ENCODE measurements at regions not wholly inside any gene's neighbourhood (a gene's known extent, or its start where the extent isn't known, plus 50 kb on each side); places are given as distances from the start of the nearest gene placed in this dataset.
"Not testable (repeated sequence)": the region's sequence is repeated elsewhere in the genome, so short reads cannot be mapped to it uniquely, and the experiment has no call there.

GRCh38 chr2:138306626-138307025 is 194.9 kb upstream of the SPOPL start:
- DNase-seq (ENCODE audit: low spot score in 2 of 2) = no peak
- Mint-ChIP-seq H3K9me3 (peaks cover 16% of the 10 kb centered on the region), H3K36me3 (no peaks in the 10 kb centered on the region), H3K27ac (no peak overlapping the region), H3K4me3 (no peak overlapping the region), H3K4me1 (no peaks in the 10 kb centered on the region)
- no peak for ATAC-seq

GRCh38 chr2:138307099-138307498 is 194.5 kb upstream of the SPOPL start:
- Mint-ChIP-seq H3K4me3 (no peak overlapping the region), H3K36me3 (no peaks in the 10 kb centered on the region), H3K4me1 (no peaks in the 10 kb centered on the region), H3K27ac (no peak overlapping the region), H3K9me3 (peaks cover 16% of the 10 kb centered on the region)
- DNase-seq (ENCODE audit: low spot score in 2 of 2) (no peak), ATAC-seq (no peak)

GRCh38 chr2:138309760-138310159 is 191.8 kb upstream of the SPOPL start:
- Mint-ChIP-seq H3K9me3 (peaks cover 20% of the 10 kb centered on the region), H3K4me1 (no peaks in the 10 kb centered on the region), H3K4me3 (no peak overlapping the region), H3K36me3 (no peaks in the 10 kb centered on the region), H3K27ac (no peak overlapping the region)
- ATAC-seq (no peak), DNase-seq (ENCODE audit: low spot score in 2 of 2) (no peak)

- no peak for DNase-seq (ENCODE audit: low spot score in 2 of 2)
- H3K4me3 Mint-ChIP-seq = no peak overlapping the region
- H3K4me1 Mint-ChIP-seq = no peaks in the 10 kb centered on the region
- peaks cover 15% of the 10 kb centered on the region for H3K9me3 Mint-ChIP-seq
- ATAC-seq = no peak
- H3K27ac Mint-ChIP-seq = no peak overlapping the region
- H3K36me3 Mint-ChIP-seq = no peaks in the 10 kb centered on the region
Observed at GRCh38 chr2:138312061-138312460, 189.5 kb upstream of the SPOPL start.

- not testable (repeated sequence) for H3K9me3 Mint-ChIP-seq; H3K36me3 Mint-ChIP-seq; H3K4me1 Mint-ChIP-seq; DNase-seq (ENCODE audit: low spot score in 2 of 2); H3K27ac Mint-ChIP-seq; H3K4me3 Mint-ChIP-seq; ATAC-seq
Observed at GRCh38 chr2:138315619-138316018, 186.0 kb upstream of the SPOPL start.

GRCh38 chr2:138319616-138320015 is 182.0 kb upstream of the SPOPL start:
- DNase-seq (ENCODE audit: low spot score in 2 of 2) (no peak), ATAC-seq (no peak)
- Mint-ChIP-seq H3K9me3 (no peaks in the 10 kb centered on the region), H3K4me3 (no peak overlapping the region), H3K4me1 (no peaks in the 10 kb centered on the region), H3K27ac (no peak overlapping the region), H3K36me3 (no peaks in the 10 kb centered on the region)

GRCh38 chr2:138321458-138321857 is 180.1 kb upstream of the SPOPL start:
- H3K4me3 Mint-ChIP-seq = no peak overlapping the region
- H3K36me3 Mint-ChIP-seq = no peaks in the 10 kb centered on the region
- DNase-seq (ENCODE audit: low spot score in 2 of 2) (no peak), ATAC-seq (no peak)
- H3K4me1 Mint-ChIP-seq = no peaks in the 10 kb centered on the region
- no peak overlapping the region for H3K27ac Mint-ChIP-seq
- peaks cover 5% of the 10 kb centered on the region for H3K9me3 Mint-ChIP-seq

- Mint-ChIP-seq H3K4me1 (no peaks in the 10 kb centered on the region), H3K9me3 (peaks cover 5% of the 10 kb centered on the region), H3K4me3 (no peak overlapping the region), H3K36me3 (no peaks in the 10 kb centered on the region), H3K27ac (no peak overlapping the region)
- ATAC-seq = no peak
- no peak for DNase-seq (ENCODE audit: low spot score in 2 of 2)
Observed at GRCh38 chr2:138323382-138324067, 178.0 kb upstream of the SPOPL start.

- H3K4me3 Mint-ChIP-seq = no peak overlapping the region
- H3K27ac Mint-ChIP-seq = no peak overlapping the region
- H3K36me3 Mint-ChIP-seq = no peaks in the 10 kb centered on the region
- no peaks in the 10 kb centered on the region for H3K4me1 Mint-ChIP-seq
- peaks cover 5% of the 10 kb centered on the region for H3K9me3 Mint-ChIP-seq
- no peak for DNase-seq (ENCODE audit: low spot score in 2 of 2)
- no peak for ATAC-seq
Observed at GRCh38 chr2:138324068-138324771, 177.3 kb upstream of the SPOPL start.

GRCh38 chr2:138327967-138328366 is 173.6 kb upstream of the SPOPL start:
- H3K4me1 Mint-ChIP-seq = no peaks in the 10 kb centered on the region
- peaks cover 7% of the 10 kb centered on the region for H3K9me3 Mint-ChIP-seq
- H3K4me3 Mint-ChIP-seq = no peak overlapping the region
- ATAC-seq (no peak), DNase-seq (ENCODE audit: low spot score in 2 of 2) (no peak)
- H3K27ac Mint-ChIP-seq = no peak overlapping the region
- no peaks in the 10 kb centered on the region for H3K36me3 Mint-ChIP-seq

- peaks cover 7% of the 10 kb centered on the region for H3K9me3 Mint-ChIP-seq
- H3K27ac Mint-ChIP-seq = no peak overlapping the region
- DNase-seq (ENCODE audit: low spot score in 2 of 2) = no peak
- no peaks in the 10 kb centered on the region for H3K4me1 Mint-ChIP-seq
- no peak overlapping the region for H3K4me3 Mint-ChIP-seq
- ATAC-seq = no peak
- no peaks in the 10 kb centered on the region for H3K36me3 Mint-ChIP-seq
Observed at GRCh38 chr2:138329162-138329561, 172.4 kb upstream of the SPOPL start.

GRCh38 chr2:138329591-138329990 is 172.0 kb upstream of the SPOPL start:
- no peak overlapping the region for H3K27ac Mint-ChIP-seq
- DNase-seq (ENCODE audit: low spot score in 2 of 2) (no peak), ATAC-seq (no peak)
- no peak overlapping the region for H3K4me3 Mint-ChIP-seq
- no peaks in the 10 kb centered on the region for H3K4me1 Mint-ChIP-seq
- peaks cover 7% of the 10 kb centered on the region for H3K9me3 Mint-ChIP-seq
- H3K36me3 Mint-ChIP-seq = no peaks in the 10 kb centered on the region

- ATAC-seq (no peak), DNase-seq (ENCODE audit: low spot score in 2 of 2) (no peak)
- H3K36me3 Mint-ChIP-seq = no peaks in the 10 kb centered on the region
- no peaks in the 10 kb centered on the region for H3K4me1 Mint-ChIP-seq
- H3K27ac Mint-ChIP-seq = no peak overlapping the region
- no peak overlapping the region for H3K4me3 Mint-ChIP-seq
- peaks cover 2% of the 10 kb centered on the region for H3K9me3 Mint-ChIP-seq
Observed at GRCh38 chr2:138333121-138333520, 168.4 kb upstream of the SPOPL start.

GRCh38 chr2:138333677-138334076 is 167.9 kb upstream of the SPOPL start:
- Mint-ChIP-seq H3K9me3 (peaks cover 2% of the 10 kb centered on the region), H3K27ac (no peak overlapping the region), H3K36me3 (no peaks in the 10 kb centered on the region), H3K4me1 (no peaks in the 10 kb centered on the region), H3K4me3 (no peak overlapping the region)
- no peak for ATAC-seq
- DNase-seq (ENCODE audit: low spot score in 2 of 2) = no peak

- Mint-ChIP-seq H3K27ac (no peak overlapping the region), H3K9me3 (peaks cover 2% of the 10 kb centered on the region), H3K36me3 (no peaks in the 10 kb centered on the region), H3K4me3 (no peak overlapping the region), H3K4me1 (no peaks in the 10 kb centered on the region)
- no peak for DNase-seq (ENCODE audit: low spot score in 2 of 2)
- ATAC-seq = no peak
Observed at GRCh38 chr2:138334323-138334722, 167.2 kb upstream of the SPOPL start.

- Mint-ChIP-seq H3K27ac (no peak overlapping the region), H3K4me3 (no peak overlapping the region), H3K9me3 (peaks cover 2% of the 10 kb centered on the region), H3K36me3 (no peaks in the 10 kb centered on the region), H3K4me1 (no peaks in the 10 kb centered on the region)
- DNase-seq (ENCODE audit: low spot score in 2 of 2) (no peak), ATAC-seq (no peak)
Observed at GRCh38 chr2:138335036-138335435, 166.5 kb upstream of the SPOPL start.
